CD8-positive, alpha-beta memory T cell (primary cell): ENCODE measurements at regions not wholly inside any gene's neighbourhood (a gene's known extent, or its start where the extent isn't known, plus 50 kb on each side); places are given as distances from the start of the nearest gene placed in this dataset.

Experiments used
- CTCF ChIA-PET: fragments of 350-600 bp; sonication (Branson Sonifier 250); formaldehyde crosslinking; loops from one replicate; lab custom pipeline; 2021; ENCODE audit warnings: antibody characterized with exemption; lab: Charles Lee
- POLR2A ChIA-PET: fragments of 350-600 bp; sonication (Branson Sonifier 250); formaldehyde crosslinking; loops from one replicate; lab custom pipeline; 2021; ENCODE audit warnings: antibody characterized with exemption; lab: Charles Lee
- DNase-seq, 5 donors: peaks; one replicate each; pipeline versions ENCODE4 v3.0.0 to v3.0.0-alpha.2; 2020 to 2022; ENCODE audit warnings: mixed read lengths in 1 of 5
- H3K27ac ChIP-seq: one replicate; pipeline ENCODE4 v1.7.0; 2013; ENCODE audit warnings: low read depth, mild to moderate bottlenecking, low read length, moderate library complexity
- H3K27me3 ChIP-seq: 2 replicates; pipeline ENCODE4 v1.7.0; 2013; ENCODE audit warnings: low read length, mild to moderate bottlenecking; ENCODE audit not compliant: insufficient read depth, poor library complexity, severe bottlenecking
- H3K36me3 ChIP-seq: 2 replicates; pipeline ENCODE4 v1.7.0; 2013; ENCODE audit warnings: mild to moderate bottlenecking, low read length, moderate library complexity; ENCODE audit not compliant: insufficient read depth
- H3K4me1 ChIP-seq: 2 replicates; pipeline ENCODE4 v1.7.0; 2013; ENCODE audit warnings: mild to moderate bottlenecking, low read length, moderate library complexity; ENCODE audit not compliant: insufficient read depth
- H3K4me3 ChIP-seq: 2 replicates; pipeline ENCODE4 v1.7.0; 2013; ENCODE audit warnings: mild to moderate bottlenecking, low read length
- H3K9me3 ChIP-seq: 2 replicates; pipeline ENCODE4 v1.7.0; 2013; ENCODE audit warnings: mild to moderate bottlenecking, low read length
- H3K27ac Mint-ChIP-seq, 8 donors: one replicate each; pipeline ENCODE4 v1.8.0; 2020 to 2021; ENCODE audit warnings: mixed read lengths in 8 of 8, mild to moderate bottlenecking in 6 of 8, inconsistent platforms in 3 of 8, moderate library complexity in 3 of 8
- H3K27me3 Mint-ChIP-seq, 2 donors: one replicate each; pipeline ENCODE4 v1.8.0; 2020 to 2021; ENCODE audit warnings: mixed read lengths in 2 of 2, mild to moderate bottlenecking in 1 of 2, moderate library complexity in 1 of 2
- H3K36me3 Mint-ChIP-seq, 3 donors: one replicate each; pipeline ENCODE4 v1.8.0; 2020 to 2021; ENCODE audit warnings: mixed read lengths in 3 of 3, inconsistent platforms in 1 of 3, mild to moderate bottlenecking in 1 of 3
- H3K4me1 Mint-ChIP-seq, 3 donors: one replicate each; pipeline ENCODE4 v1.8.0; 2020 to 2021; ENCODE audit warnings: mixed read lengths in 3 of 3, inconsistent platforms in 1 of 3, mild to moderate bottlenecking in 1 of 3
- H3K4me3 Mint-ChIP-seq, 7 donors: one replicate each; pipeline ENCODE4 v1.8.0; 2020 to 2021; ENCODE audit warnings: mixed read lengths in 7 of 7, mild to moderate bottlenecking in 6 of 7, moderate library complexity in 4 of 7, inconsistent platforms in 2 of 7
- H3K9me3 Mint-ChIP-seq, 5 donors: one replicate each; pipeline ENCODE4 v1.8.0; 2020 to 2022; ENCODE audit warnings: mixed read lengths in 5 of 5, mild to moderate bottlenecking in 3 of 5, moderate library complexity in 2 of 5, inconsistent platforms in 1 of 5

DNA sequence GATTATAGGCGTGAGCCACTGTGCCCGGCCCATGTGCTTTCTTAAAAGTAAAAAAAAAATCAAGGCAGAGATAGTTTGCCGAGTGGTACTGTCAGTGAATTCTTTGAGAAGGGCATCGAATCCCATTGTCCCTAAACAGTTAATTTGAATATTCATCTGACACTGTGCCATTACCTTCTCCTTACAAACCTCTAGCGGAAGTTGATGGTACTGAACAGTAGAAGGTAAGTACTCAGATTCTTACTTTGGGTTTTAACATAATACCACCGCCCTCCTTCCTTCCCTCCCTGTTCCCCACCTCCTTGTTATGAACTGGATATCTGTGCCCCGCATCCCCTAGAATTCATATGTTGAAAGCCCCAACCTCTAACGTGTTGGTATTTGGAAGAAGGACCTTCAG lies 58.2 kb upstream of the CLMP start:
- H3K27me3 Mint-ChIP-seq = peaks cover 15 to 54% of the 10 kb centered on the region in 2 donors
- no peaks in the 10 kb centered on the region for H3K4me1 ChIP-seq
- H3K36me3 ChIP-seq = no peaks in the 10 kb centered on the region
- H3K27me3 ChIP-seq = no peaks in the 10 kb centered on the region
- peaks cover 3 to 10% (median 7%) of the 10 kb centered on the region in 5 donors for H3K9me3 Mint-ChIP-seq
- no peak overlapping the region for H3K27ac ChIP-seq
- no peaks in the 10 kb centered on the region for H3K9me3 ChIP-seq
- no peak for DNase-seq
- no peaks in the 10 kb centered on the region for H3K4me1 Mint-ChIP-seq
- H3K4me3 Mint-ChIP-seq = no peak overlapping the region
- no peak overlapping the region for H3K4me3 ChIP-seq
- H3K27ac Mint-ChIP-seq = no peak overlapping the region
- peaks cover 0 to 14% (median 3%) of the 10 kb centered on the region in 3 donors for H3K36me3 Mint-ChIP-seq
- ChIA-PET CTCF (interaction anchor here (2.5 kb wide), 1 partner anchor 8 kb away, joined by 9 read pairs; no protein-coding TSS in a partner anchor), POLR2A (no interaction called here)

GRCh38 chr11:123251657-123252344 lies 56.8 kb upstream of the CLMP start:
- Histone ChIP-seq H3K9me3 (no peaks in the 10 kb centered on the region), H3K4me3 (no peak overlapping the region), H3K27me3 (no peaks in the 10 kb centered on the region), H3K27ac (no peak overlapping the region), H3K36me3 (no peaks in the 10 kb centered on the region), H3K4me1 (peaks cover 5% of the 10 kb centered on the region)
- Mint-ChIP-seq H3K36me3 (peaks cover 0 to 4% (median 3%) of the 10 kb centered on the region in 3 donors), H3K4me1 (peaks cover 4 to 7% (median 7%) of the 10 kb centered on the region in 3 donors), H3K4me3 (no peak overlapping the region), H3K27me3 (peaks cover 16 to 52% of the 10 kb centered on the region in 2 donors), H3K9me3 (peaks cover 0 to 2% (median 0%) of the 10 kb centered on the region in 5 donors), H3K27ac (no peak overlapping the region)
- ChIA-PET CTCF (interaction anchor here (0.9 to 2.5 kb wide), 4 partner anchors 9 to 141 kb away, joined by 3 to 9 read pairs (median 3); no protein-coding TSS in a partner anchor), POLR2A (no interaction called here)
- no peak for DNase-seq

- H3K4me1 Mint-ChIP-seq = peaks cover 5 to 7% (median 7%) of the 10 kb centered on the region in 3 donors
- no peak overlapping the region for H3K4me3 Mint-ChIP-seq
- H3K27me3 ChIP-seq = no peaks in the 10 kb centered on the region
- H3K27ac Mint-ChIP-seq = peak overlapping the region in 1 of 8 donors; percentile 39
- no peak for DNase-seq
- H3K36me3 Mint-ChIP-seq = peaks cover 0 to 3% (median under 1%) of the 10 kb centered on the region in 3 donors
- no peak overlapping the region for H3K4me3 ChIP-seq
- no peak overlapping the region for H3K27ac ChIP-seq
- H3K9me3 ChIP-seq = no peaks in the 10 kb centered on the region
- CTCF ChIA-PET = interaction anchor here (0.9 to 2.5 kb wide), 3 partner anchors 11 to 140 kb away, joined by 3 to 9 read pairs (median 6); no protein-coding TSS in a partner anchor
- H3K4me1 ChIP-seq = peaks cover 5% of the 10 kb centered on the region
- no peaks in the 10 kb centered on the region for H3K36me3 ChIP-seq
- peaks cover 16 to 48% of the 10 kb centered on the region in 2 donors for H3K27me3 Mint-ChIP-seq
- H3K9me3 Mint-ChIP-seq = peaks cover 0 to 1% (median 0%) of the 10 kb centered on the region in 5 donors
- POLR2A ChIA-PET = no interaction called here
Observed at GRCh38 chr11:123250892-123251656, 56.0 kb upstream of the CLMP start.

- Mint-ChIP-seq H3K9me3 (no peaks in the 10 kb centered on the region), H3K27me3 (peaks cover 9 to 34% of the 10 kb centered on the region in 2 donors), H3K27ac (peak overlapping the region in 1 of 8 donors; percentile 34), H3K4me1 (peaks cover 5 to 7% (median 7%) of the 10 kb centered on the region in 3 donors), H3K4me3 (no peak overlapping the region), H3K36me3 (peaks cover 0 to 3% (median 0%) of the 10 kb centered on the region in 3 donors)
- H3K9me3 ChIP-seq = no peaks in the 10 kb centered on the region
- no peak for DNase-seq
- no peaks in the 10 kb centered on the region for H3K36me3 ChIP-seq
- no peak overlapping the region for H3K27ac ChIP-seq
- peaks cover 5% of the 10 kb centered on the region for H3K4me1 ChIP-seq
- CTCF ChIA-PET = interaction anchor here (1.1 to 1.5 kb wide), 2 partner anchors 9 to 138 kb away, joined by 4 to 6 read pairs; no protein-coding TSS in a partner anchor
- POLR2A ChIA-PET = no interaction called here
- H3K4me3 ChIP-seq = no peak overlapping the region
- H3K27me3 ChIP-seq = no peaks in the 10 kb centered on the region
Observed at GRCh38 chr11:123249354-123249753, 54.3 kb upstream of the CLMP start.

DNA sequence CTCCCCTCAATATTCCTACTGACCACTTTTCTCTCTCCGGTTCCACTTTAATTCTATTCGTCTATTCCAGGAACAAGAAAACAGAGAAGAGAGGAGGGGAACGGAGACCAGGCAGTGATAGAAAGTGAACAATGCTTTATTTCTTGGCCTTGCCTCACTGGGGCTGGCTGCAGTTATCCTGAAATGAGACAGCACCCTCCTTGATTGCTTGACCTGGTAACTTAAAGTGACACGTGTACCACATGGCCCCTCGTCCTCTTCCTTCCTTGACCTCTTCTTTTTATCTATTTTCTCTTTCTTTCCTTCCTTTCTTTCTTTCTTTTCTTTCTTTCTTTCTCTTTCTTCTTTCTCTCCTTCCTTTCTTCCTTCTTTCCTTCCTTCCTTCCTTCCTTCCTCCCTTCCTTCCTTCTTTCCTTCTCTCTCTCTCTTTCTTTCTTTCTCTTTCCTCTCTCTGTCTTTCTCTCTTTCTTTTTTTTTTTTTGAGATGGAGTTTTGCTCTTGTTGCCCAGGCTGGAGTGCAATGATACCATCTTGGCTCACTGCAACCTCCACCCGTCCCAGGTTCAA lies 52.8 kb upstream of the CLMP start:
- Histone ChIP-seq H3K4me1 (peaks cover 5% of the 10 kb centered on the region), H3K27ac (no peak overlapping the region), H3K27me3 (no peaks in the 10 kb centered on the region), H3K36me3 (no peaks in the 10 kb centered on the region), H3K9me3 (no peaks in the 10 kb centered on the region), H3K4me3 (no peak overlapping the region)
- DNase-seq = no peak
- peaks cover 5 to 7% (median 7%) of the 10 kb centered on the region in 3 donors for H3K4me1 Mint-ChIP-seq
- peak overlapping the region in 1 of 7 donors; percentile 52 for H3K4me3 Mint-ChIP-seq
- ChIA-PET CTCF (interaction anchor here (0.8 to 5.0 kb wide), 28 partner anchors 9 to 451 kb away, joined by 3 to 128 read pairs (median 4); no protein-coding TSS in a partner anchor), POLR2A (interaction anchor here (1.3 kb wide), 1 partner anchor 186 kb away, joined by 6 read pairs; the partner anchor contains the start of gene HSPA8)
- H3K27me3 Mint-ChIP-seq = peaks cover 6 to 31% of the 10 kb centered on the region in 2 donors
- H3K36me3 Mint-ChIP-seq = peaks cover 0 to 3% (median 0%) of the 10 kb centered on the region in 3 donors
- H3K9me3 Mint-ChIP-seq = no peaks in the 10 kb centered on the region
- no peak overlapping the region for H3K27ac Mint-ChIP-seq

GRCh38 chr11:123247496-123247799 lies 52.4 kb upstream of the CLMP start:
- no peak for DNase-seq
- Mint-ChIP-seq H3K27me3 (peaks cover 6 to 29% of the 10 kb centered on the region in 2 donors), H3K9me3 (no peaks in the 10 kb centered on the region), H3K4me1 (peaks cover 5 to 7% (median 7%) of the 10 kb centered on the region in 3 donors), H3K36me3 (peaks cover 0 to 3% (median 0%) of the 10 kb centered on the region in 3 donors), H3K27ac (no peak overlapping the region), H3K4me3 (no peak overlapping the region)
- Histone ChIP-seq H3K27me3 (no peaks in the 10 kb centered on the region), H3K9me3 (no peaks in the 10 kb centered on the region), H3K4me1 (peaks cover 5% of the 10 kb centered on the region), H3K27ac (no peak overlapping the region), H3K4me3 (no peak overlapping the region), H3K36me3 (no peaks in the 10 kb centered on the region)
- CTCF ChIA-PET = interaction anchor here (0.8 to 5.0 kb wide), 29 partner anchors 10 to 451 kb away, joined by 3 to 128 read pairs (median 4); no protein-coding TSS in a partner anchor
- POLR2A ChIA-PET = interaction anchor here (1.1 to 1.3 kb wide), 2 partner anchors 185 to 195 kb away, joined by 4 to 6 read pairs; partner anchors contain the start of gene HSPA8

DNA sequence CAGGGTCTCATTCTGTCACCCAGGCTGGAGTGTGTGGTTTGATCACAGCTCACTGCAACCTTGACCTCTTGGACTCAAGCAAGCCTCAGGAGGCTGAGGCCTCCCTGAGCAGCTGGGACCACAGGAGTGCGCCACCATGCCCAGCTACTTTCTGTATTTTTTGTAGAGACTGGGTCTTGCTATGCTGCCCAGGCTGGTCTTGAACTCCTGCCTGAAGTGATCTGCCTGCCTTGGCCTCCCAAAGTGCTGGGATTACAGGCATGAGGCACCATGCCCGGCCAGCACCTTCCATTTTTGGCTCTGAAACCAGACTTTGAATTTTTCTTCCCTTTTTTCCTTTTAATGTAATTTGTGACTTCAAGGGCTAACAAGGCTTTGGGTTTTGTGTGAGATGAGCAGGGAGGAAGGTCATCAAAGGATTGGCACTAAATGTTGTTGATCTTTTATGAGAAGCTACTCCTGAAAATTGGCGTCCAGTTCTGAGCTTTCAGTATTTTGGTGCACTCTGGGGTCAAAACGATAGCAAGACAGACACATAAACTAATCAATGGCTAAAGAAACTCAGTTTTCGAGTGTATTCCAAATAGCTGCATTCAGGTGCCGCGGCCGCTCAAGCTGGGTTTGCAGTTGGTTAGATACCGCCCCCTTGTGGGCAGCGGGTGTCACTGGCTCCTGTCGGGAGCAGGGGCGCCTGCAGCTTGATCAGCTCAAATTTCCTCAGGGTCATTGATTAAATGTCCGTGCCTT lies 51.9 kb upstream of the CLMP start:
- Mint-ChIP-seq H3K27me3 (peaks cover 6 to 26% of the 10 kb centered on the region in 2 donors), H3K9me3 (no peaks in the 10 kb centered on the region), H3K36me3 (peaks cover 0 to 3% (median 0%) of the 10 kb centered on the region in 3 donors), H3K4me3 (peak overlapping the region in 4 of 7 donors; percentile 23 to 49 (median 42)), H3K4me1 (peaks cover 5 to 7% (median 7%) of the 10 kb centered on the region in 3 donors), H3K27ac (peak overlapping the region in 3 of 8 donors; percentile 18 to 35 (median 35))
- Histone ChIP-seq H3K4me3 (no peak overlapping the region), H3K9me3 (no peaks in the 10 kb centered on the region), H3K4me1 (peaks cover 5% of the 10 kb centered on the region), H3K27me3 (no peaks in the 10 kb centered on the region), H3K27ac (no peak overlapping the region), H3K36me3 (no peaks in the 10 kb centered on the region)
- POLR2A ChIA-PET = interaction anchor here (0.7 to 1.3 kb wide), 3 partner anchors 53 to 194 kb away, joined by 4 to 6 read pairs (median 4); partner anchors contain the start of gene HSPA8
- CTCF ChIA-PET = interaction anchor here (0.6 to 5.0 kb wide), 32 partner anchors 9 to 451 kb away, joined by 3 to 128 read pairs (median 4); no protein-coding TSS in a partner anchor
- peak; percentile 64 to 83 (median 69) for DNase-seq
